ENCODE measurements at regions not wholly inside any gene's neighbourhood (a gene's known extent, or its start where the extent isn't known, plus 50 kb on each side); places are given as distances from the start of the nearest gene placed in this dataset.

DNA sequence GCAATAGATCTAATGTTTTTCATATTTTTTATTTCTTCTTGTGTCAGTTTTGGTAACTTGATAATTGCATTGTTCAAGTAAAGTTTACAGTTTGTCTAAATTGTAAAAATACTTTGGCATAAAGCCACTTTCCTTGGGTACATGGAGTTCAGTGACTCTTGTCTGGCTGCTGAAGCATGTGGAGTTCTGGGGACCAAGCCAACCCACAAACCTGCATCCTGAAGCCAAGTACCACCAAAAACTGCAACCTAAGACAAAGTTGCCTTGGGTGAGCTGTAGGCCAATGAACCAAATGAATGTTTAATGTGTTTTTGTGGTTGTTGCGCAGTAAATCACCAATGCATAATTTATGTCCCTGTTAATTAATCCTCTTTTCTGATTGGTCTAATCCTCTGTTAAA is 872.6 kb downstream of the BCL11A start:
- Histone ChIP-seq H3K4me3 (no peak overlapping the region), H3K27me3 (replicated peaks; ENCODE audit: insufficient read depth) (no peaks in the 10 kb centered on the region), H3K4me1 (ENCODE audit: control insufficient read depth in 1 of 2, low read depth in 2 of 2) (no peaks in the 10 kb centered on the region), H3K9me3 (no peaks in the 10 kb centered on the region), H3K27ac (no peak overlapping the region), H3K36me3 (no peaks in the 10 kb centered on the region)
- no peak for ATAC-seq (ENCODE audit: insufficient number of reproducible peaks, low FRiP score, low read depth)
- no peak for DNase-seq (ENCODE audit: low spot score)
- TF ChIP-seq, protein P1, sequence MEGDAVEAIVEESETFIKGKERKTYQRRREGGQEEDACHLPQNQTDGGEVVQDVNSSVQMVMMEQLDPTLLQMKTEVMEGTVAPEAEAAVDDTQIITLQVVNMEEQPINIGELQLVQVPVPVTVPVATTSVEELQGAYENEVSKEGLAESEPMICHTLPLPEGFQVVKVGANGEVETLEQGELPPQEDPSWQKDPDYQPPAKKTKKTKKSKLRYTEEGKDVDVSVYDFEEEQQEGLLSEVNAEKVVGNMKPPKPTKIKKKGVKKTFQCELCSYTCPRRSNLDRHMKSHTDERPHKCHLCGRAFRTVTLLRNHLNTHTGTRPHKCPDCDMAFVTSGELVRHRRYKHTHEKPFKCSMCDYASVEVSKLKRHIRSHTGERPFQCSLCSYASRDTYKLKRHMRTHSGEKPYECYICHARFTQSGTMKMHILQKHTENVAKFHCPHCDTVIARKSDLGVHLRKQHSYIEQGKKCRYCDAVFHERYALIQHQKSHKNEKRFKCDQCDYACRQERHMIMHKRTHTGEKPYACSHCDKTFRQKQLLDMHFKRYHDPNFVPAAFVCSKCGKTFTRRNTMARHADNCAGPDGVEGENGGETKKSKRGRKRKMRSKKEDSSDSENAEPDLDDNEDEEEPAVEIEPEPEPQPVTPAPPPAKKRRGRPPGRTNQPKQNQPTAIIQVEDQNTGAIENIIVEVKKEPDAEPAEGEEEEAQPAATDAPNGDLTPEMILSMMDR (IDR thresholded peaks at IDR 0.05), result no peak

DNA sequence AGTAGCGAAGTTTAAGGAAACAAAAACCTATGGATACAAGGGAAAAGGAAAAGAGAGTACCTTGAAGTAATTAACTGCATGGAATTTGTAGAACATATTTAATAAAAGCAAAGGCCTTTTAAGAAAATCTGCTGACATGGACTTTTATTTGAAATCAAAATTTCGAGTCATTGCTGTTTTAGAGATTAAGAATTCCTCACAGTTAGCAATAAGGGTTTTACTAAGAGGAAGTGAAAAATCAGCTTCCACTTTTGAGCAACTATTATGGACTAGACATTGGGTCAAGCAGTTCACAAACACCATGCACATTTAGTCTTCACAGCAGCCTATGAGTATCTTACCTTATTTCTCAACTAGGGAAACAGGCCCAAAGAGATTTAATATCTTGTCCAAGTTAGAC is 876.3 kb downstream of the BCL11A start:
- no peak overlapping the region for H3K4me3 ChIP-seq
- TF ChIP-seq, protein P1 (IDR thresholded peaks at IDR 0.05), result no peak
- H3K4me1 ChIP-seq (ENCODE audit: control insufficient read depth in 1 of 2, low read depth in 2 of 2), result no peaks in the 10 kb centered on the region
- no peaks in the 10 kb centered on the region for H3K9me3 ChIP-seq
- ATAC-seq (ENCODE audit: insufficient number of reproducible peaks, low FRiP score, low read depth), result no peak
- DNase-seq (ENCODE audit: low spot score), result no peak
- no peaks in the 10 kb centered on the region for H3K36me3 ChIP-seq
- no peak overlapping the region for H3K27ac ChIP-seq
- no peaks in the 10 kb centered on the region for H3K27me3 ChIP-seq (replicated peaks; ENCODE audit: insufficient read depth)

DNA sequence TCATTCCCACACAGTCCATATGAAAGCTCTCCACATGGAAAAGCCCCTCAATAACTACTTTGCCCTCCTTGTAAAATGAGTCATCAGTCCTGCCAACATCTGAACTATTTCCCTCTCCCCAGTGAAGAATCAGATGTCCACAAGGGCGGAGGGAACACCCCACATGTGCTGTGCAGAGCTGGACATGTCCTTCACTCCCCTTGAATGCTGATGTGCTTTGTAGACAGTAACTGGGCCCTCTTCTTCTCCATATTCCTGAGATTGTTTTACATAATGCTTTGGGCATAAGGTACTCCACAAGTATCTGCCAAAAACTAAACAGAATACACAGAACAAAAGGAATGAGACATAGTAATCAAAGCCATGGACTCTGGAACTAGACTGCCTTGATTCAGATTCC is 879.4 kb downstream of the BCL11A start:
- Histone ChIP-seq H3K4me3 (no peak overlapping the region), H3K27me3 (replicated peaks; ENCODE audit: insufficient read depth) (no peaks in the 10 kb centered on the region), H3K9me3 (no peaks in the 10 kb centered on the region), H3K4me1 (ENCODE audit: control insufficient read depth in 1 of 2, low read depth in 2 of 2) (no peaks in the 10 kb centered on the region), H3K36me3 (no peaks in the 10 kb centered on the region), H3K27ac (no peak overlapping the region)
- DNase-seq (ENCODE audit: low spot score) (no peak), ATAC-seq (ENCODE audit: insufficient number of reproducible peaks, low FRiP score, low read depth) (no peak)
- TF ChIP-seq, protein P1 (IDR thresholded peaks at IDR 0.05), result no peak

DNA sequence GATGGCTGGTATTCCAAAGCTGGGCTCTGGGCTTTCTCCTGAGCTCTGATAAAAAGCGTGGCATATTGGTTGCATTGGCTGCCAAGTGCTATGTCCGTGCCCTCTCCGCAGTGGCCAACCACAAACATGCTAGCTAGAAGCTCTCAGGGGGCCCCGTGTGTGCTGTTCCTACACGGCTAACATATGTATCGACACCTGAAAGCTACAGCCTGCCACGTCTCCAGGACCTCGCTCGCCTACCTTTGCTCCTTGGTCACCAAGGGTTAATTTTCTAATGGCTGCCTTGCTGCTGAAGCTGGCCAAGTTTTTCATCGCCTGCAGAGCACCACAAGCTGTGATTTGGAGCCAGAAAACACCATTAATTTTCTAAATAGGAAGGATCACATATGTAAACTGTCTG is 888.4 kb downstream of the BCL11A start:
- H3K9me3 ChIP-seq, result no peaks in the 10 kb centered on the region
- H3K4me1 ChIP-seq (ENCODE audit: control insufficient read depth in 1 of 2, low read depth in 2 of 2), result no peaks in the 10 kb centered on the region
- H3K4me3 ChIP-seq, result no peak overlapping the region
- ATAC-seq (ENCODE audit: insufficient number of reproducible peaks, low FRiP score, low read depth) (no peak), DNase-seq (ENCODE audit: low spot score) (no peak)
- H3K36me3 ChIP-seq, result no peaks in the 10 kb centered on the region
- no peaks in the 10 kb centered on the region for H3K27me3 ChIP-seq (replicated peaks; ENCODE audit: insufficient read depth)
- no peak overlapping the region for H3K27ac ChIP-seq
- TF ChIP-seq, protein P1 (IDR thresholded peaks at IDR 0.05), result no peak

DNA sequence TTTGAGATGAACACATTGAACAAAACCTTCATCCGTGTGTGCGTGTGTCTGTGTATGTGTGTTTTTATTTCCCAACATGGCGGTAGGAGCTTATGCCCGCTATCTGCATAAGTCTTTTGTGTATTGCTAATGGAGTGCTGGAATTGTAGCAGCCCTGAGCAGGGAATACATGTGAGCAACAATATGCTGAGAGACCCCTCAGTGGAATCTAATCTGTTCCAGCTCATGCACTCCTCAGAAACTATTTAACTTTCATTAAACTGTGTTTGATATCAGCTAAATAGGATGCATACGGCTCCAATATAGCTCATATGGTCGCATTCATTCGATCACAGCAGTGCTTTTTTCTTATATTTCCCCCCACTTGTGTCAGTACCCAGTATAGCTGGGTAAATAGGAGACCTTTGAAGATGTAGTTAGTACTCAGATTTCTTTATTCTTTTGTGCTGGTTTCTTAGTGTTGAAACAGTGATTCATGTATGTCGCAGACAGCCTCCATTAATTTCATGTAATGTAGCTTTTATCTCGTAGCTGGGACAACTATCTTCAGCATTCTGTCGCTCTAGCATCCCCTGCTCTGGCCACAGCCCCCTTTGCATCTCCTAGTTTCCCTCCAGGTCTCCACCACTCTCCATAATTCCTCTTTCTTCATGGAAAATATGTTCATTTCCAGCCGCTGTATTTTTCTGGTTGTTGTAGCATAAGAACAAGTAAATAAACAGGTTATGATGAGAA is 891.2 kb downstream of the BCL11A start:
- Histone ChIP-seq H3K36me3 (no peaks in the 10 kb centered on the region), H3K27ac (no peak overlapping the region), H3K4me3 (no peak overlapping the region), H3K27me3 (replicated peaks; ENCODE audit: insufficient read depth) (no peaks in the 10 kb centered on the region), H3K9me3 (no peaks in the 10 kb centered on the region), H3K4me1 (ENCODE audit: control insufficient read depth in 1 of 2, low read depth in 2 of 2) (no peaks in the 10 kb centered on the region)
- DNase-seq (ENCODE audit: low spot score) (no peak), ATAC-seq (ENCODE audit: insufficient number of reproducible peaks, low FRiP score, low read depth) (no peak)
- TF ChIP-seq, protein P1 (IDR thresholded peaks at IDR 0.05), result no peak
